Loucy (cell line): ENCODE measurements at regions not wholly inside any gene's neighbourhood (a gene's known extent, or its start where the extent isn't known, plus 50 kb on each side); places are given as distances from the start of the nearest gene placed in this dataset.

Experiments
- H2AFZ ChIP-seq: fragments of 200-600 bp; sonication (generic); 2 replicates; pipeline ENCODE4 v1.6.0; 2016; ENCODE audit warnings: antibody characterized with exemption, mild to moderate bottlenecking, low read length, moderate library complexity
- H3F3A ChIP-seq: fragments of 200-600 bp; 2 replicates; pipeline ENCODE4 v1.6.0; 2016; ENCODE audit warnings: antibody characterized with exemption, low read depth, mild to moderate bottlenecking
- H3K27me3 ChIP-seq: fragments of 200-600 bp; sonication (generic); 2 replicates; pipeline ENCODE4 v1.6.1; 2014; ENCODE audit warnings: low read length, mild to moderate bottlenecking; ENCODE audit not compliant: insufficient read depth, poor library complexity, severe bottlenecking
- H3K36me3 ChIP-seq: fragments of 200-600 bp; sonication (generic); 2 replicates; pipeline ENCODE4 v1.6.1; 2016; ENCODE audit warnings: low read length; ENCODE audit not compliant: insufficient read depth
- H3K4me1 ChIP-seq: fragments of 200-600 bp; sonication (generic); 2 replicates; pipeline ENCODE4 v1.5.1; 2014; ENCODE audit warnings: low read length, mild to moderate bottlenecking; ENCODE audit not compliant: insufficient read depth, poor library complexity, severe bottlenecking
- H3K4me2 ChIP-seq: fragments of 200-600 bp; sonication (generic); 2 replicates; pipeline ENCODE4 v1.6.0; 2014; ENCODE audit warnings: antibody characterized with exemption, low read length, low read depth, mild to moderate bottlenecking; ENCODE audit not compliant: poor library complexity, severe bottlenecking
- H3K4me3 ChIP-seq: fragments of 200-600 bp; sonication (generic); 2 replicates; pipeline ENCODE4 v1.5.1; 2014; ENCODE audit warnings: low read length, mild to moderate bottlenecking, mixed read lengths; ENCODE audit not compliant: poor library complexity, severe bottlenecking
- H3K79me2 ChIP-seq: fragments of 200-600 bp; sonication (generic); 2 replicates; pipeline ENCODE4 v1.6.1; 2014; ENCODE audit warnings: low read length; ENCODE audit not compliant: insufficient read depth
- H3K9ac ChIP-seq: fragments of 200-600 bp; sonication (generic); 2 replicates; pipeline ENCODE4 v1.6.0; 2014; ENCODE audit warnings: mild to moderate bottlenecking, low read depth, low read length, moderate library complexity; ENCODE audit not compliant: poor library complexity, severe bottlenecking
- H3K9me2 ChIP-seq: fragments of 200-600 bp; sonication (generic); replicated peaks from 2 replicates; pipeline ENCODE4 v1.6.1; 2016; ENCODE audit warnings: low read depth, low read length, mixed read lengths
- H3K9me3 ChIP-seq: fragments of 200-600 bp; sonication (generic); 2 replicates; pipeline ENCODE4 v1.6.1; 2014; ENCODE audit warnings: mild to moderate bottlenecking, antibody characterized with exemption, low read length, low read depth; ENCODE audit not compliant: insufficient read depth
- H4K20me1 ChIP-seq: fragments of 200-600 bp; sonication (generic); 2 replicates; pipeline ENCODE4 v1.6.0; 2014; ENCODE audit warnings: antibody characterized with exemption, low read length, mild to moderate bottlenecking; ENCODE audit not compliant: insufficient read depth, poor library complexity, severe bottlenecking
- EZH2phosphoT487 ChIP-seq: fragments of 200-600 bp; IDR thresholded peaks from 2 replicates; pipeline ENCODE4 v1.6.1; 2018; ENCODE audit warnings: antibody characterized with exemption, mild to moderate bottlenecking, moderate library complexity, borderline replicate concordance
- TF ChIP-seq, protein P1 (sequence below): fragments of 200-600 bp; sonication (generic); conservative IDR thresholded peaks from 2 replicates; pipeline ENCODE4 v1.5.1; 2014; ENCODE audit warnings: mild to moderate bottlenecking, antibody characterized with exemption, low read length

- no peak overlapping the region for H3K4me2 ChIP-seq
- H3K9me2 ChIP-seq, result no peaks in the 10 kb centered on the region
- H4K20me1 ChIP-seq, result no peaks in the 10 kb centered on the region
- H3K79me2 ChIP-seq, result no peaks in the 10 kb centered on the region
- no peaks in the 10 kb centered on the region for H3K36me3 ChIP-seq
- H3K4me3 ChIP-seq, result no peak overlapping the region
- H3K9me3 ChIP-seq, result no peaks in the 10 kb centered on the region
- TF ChIP-seq, protein P1, sequence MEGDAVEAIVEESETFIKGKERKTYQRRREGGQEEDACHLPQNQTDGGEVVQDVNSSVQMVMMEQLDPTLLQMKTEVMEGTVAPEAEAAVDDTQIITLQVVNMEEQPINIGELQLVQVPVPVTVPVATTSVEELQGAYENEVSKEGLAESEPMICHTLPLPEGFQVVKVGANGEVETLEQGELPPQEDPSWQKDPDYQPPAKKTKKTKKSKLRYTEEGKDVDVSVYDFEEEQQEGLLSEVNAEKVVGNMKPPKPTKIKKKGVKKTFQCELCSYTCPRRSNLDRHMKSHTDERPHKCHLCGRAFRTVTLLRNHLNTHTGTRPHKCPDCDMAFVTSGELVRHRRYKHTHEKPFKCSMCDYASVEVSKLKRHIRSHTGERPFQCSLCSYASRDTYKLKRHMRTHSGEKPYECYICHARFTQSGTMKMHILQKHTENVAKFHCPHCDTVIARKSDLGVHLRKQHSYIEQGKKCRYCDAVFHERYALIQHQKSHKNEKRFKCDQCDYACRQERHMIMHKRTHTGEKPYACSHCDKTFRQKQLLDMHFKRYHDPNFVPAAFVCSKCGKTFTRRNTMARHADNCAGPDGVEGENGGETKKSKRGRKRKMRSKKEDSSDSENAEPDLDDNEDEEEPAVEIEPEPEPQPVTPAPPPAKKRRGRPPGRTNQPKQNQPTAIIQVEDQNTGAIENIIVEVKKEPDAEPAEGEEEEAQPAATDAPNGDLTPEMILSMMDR, result no peak
- TF ChIP-seq EZH2phosphoT487, result no peak
- no peaks in the 10 kb centered on the region for H3F3A ChIP-seq
- no peaks in the 10 kb centered on the region for H3K4me1 ChIP-seq
- H3K9ac ChIP-seq, result no peak overlapping the region
- H3K27me3 ChIP-seq, result no peaks in the 10 kb centered on the region
- H2AFZ ChIP-seq, result no peak overlapping the region
Observed at GRCh38 chr4:111666826-111667360, 478.4 kb upstream of the FAM241A start.

- no peak overlapping the region for H3K9ac ChIP-seq
- no peaks in the 10 kb centered on the region for H3K4me1 ChIP-seq
- TF ChIP-seq, protein P1, result no peak
- no peak for TF ChIP-seq EZH2phosphoT487
- H3K27me3 ChIP-seq, result no peaks in the 10 kb centered on the region
- no peaks in the 10 kb centered on the region for H3K36me3 ChIP-seq
- H3K9me3 ChIP-seq, result no peaks in the 10 kb centered on the region
- H3K9me2 ChIP-seq, result no peaks in the 10 kb centered on the region
- no peak overlapping the region for H3K4me3 ChIP-seq
- no peaks in the 10 kb centered on the region for H3F3A ChIP-seq
- no peaks in the 10 kb centered on the region for H4K20me1 ChIP-seq
- H3K4me2 ChIP-seq, result no peak overlapping the region
- no peaks in the 10 kb centered on the region for H3K79me2 ChIP-seq
- no peak overlapping the region for H2AFZ ChIP-seq
Observed at GRCh38 chr4:111671756-111672155, 473.5 kb upstream of the FAM241A start.

GRCh38 chr4:111675746-111676145 lies 469.5 kb upstream of the FAM241A start:
- Histone ChIP-seq H3K9me2 (no peaks in the 10 kb centered on the region), H3K4me3 (no peak overlapping the region), H3K4me1 (no peaks in the 10 kb centered on the region), H3K4me2 (no peak overlapping the region), H2AFZ (no peak overlapping the region), H3F3A (no peaks in the 10 kb centered on the region), H3K9me3 (no peaks in the 10 kb centered on the region), H3K79me2 (no peaks in the 10 kb centered on the region), H3K36me3 (no peaks in the 10 kb centered on the region), H3K9ac (no peak overlapping the region), H3K27me3 (no peaks in the 10 kb centered on the region), H4K20me1 (no peaks in the 10 kb centered on the region)
- no peak for TF ChIP-seq EZH2phosphoT487
- TF ChIP-seq, protein P1, result no peak
